Caco-2 (cell line): ENCODE measurements at regions not wholly inside any gene's neighbourhood (a gene's known extent, or its start where the extent isn't known, plus 50 kb on each side); places are given as distances from the start of the nearest gene placed in this dataset.

Experiments
- BruUV-seq: library from RNA; stranded (reverse); fragments of 400-500 nt; replicated peaks from 2 replicates; lab custom pipeline; 2021; lab: Mats Ljungman, UMichigan
- CTCF ChIA-PET: fragments of 300-600 bp; sonication (Branson Sonifier 250); formaldehyde crosslinking; loops from one replicate; lab custom pipeline; 2022; ENCODE audit warnings: antibody characterized with exemption; lab: Charles Lee
- POLR2A ChIA-PET: fragments of 300-600 bp; sonication (Branson Sonifier 250); formaldehyde crosslinking; loops from one replicate; lab custom pipeline; 2022; ENCODE audit warnings: antibody characterized with exemption; lab: Charles Lee
- DNase-seq, 2 experiments: peaks; one replicate each; pipeline versions ENCODE4 v3.0.0 to v3.0.0-alpha.2; 2020 to 2022
- H3K27me3 ChIP-seq: replicated peaks from 2 replicates; pipeline ENCODE4 v1.6.0; 2011; ENCODE audit warnings: low read length; ENCODE audit not compliant: control insufficient read depth, insufficient read depth
- H3K36me3 ChIP-seq: 2 replicates; pipeline ENCODE4 v1.5.1; 2011; ENCODE audit warnings: low read length; ENCODE audit not compliant: control insufficient read depth, insufficient read depth
- H3K4me1 ChIP-seq: fragments of 250-450 bp; sonication (Bioruptor Pico); 2 replicates; pipeline ENCODE4 v1.5.1; 2020; ENCODE audit warnings: mild to moderate bottlenecking
- H3K4me3 ChIP-seq: 2 replicates; pipeline ENCODE4 v1.5.1; 2011; ENCODE audit warnings: low read depth, mild to moderate bottlenecking, control low read depth, low read length
- H3K9me3 ChIP-seq: fragments of 250-450 bp; sonication (Bioruptor Pico); 2 replicates; pipeline ENCODE4 v1.5.1; 2020; ENCODE audit warnings: mild to moderate bottlenecking, moderate library complexity
- H3K27ac Mint-ChIP-seq: one replicate; pipeline ENCODE4 v1.8.0; 2022; ENCODE audit warnings: mixed read lengths; ENCODE audit not compliant: unreplicated experiment
- H3K27me3 Mint-ChIP-seq: one replicate; pipeline ENCODE4 v1.8.0; 2022; ENCODE audit warnings: mixed read lengths; ENCODE audit not compliant: insufficient read depth, unreplicated experiment
- H3K36me3 Mint-ChIP-seq: one replicate; pipeline ENCODE4 v1.8.0; 2022; ENCODE audit warnings: mild to moderate bottlenecking, mixed read lengths; ENCODE audit not compliant: insufficient read depth, unreplicated experiment
- H3K4me1 Mint-ChIP-seq: one replicate; pipeline ENCODE4 v1.8.0; 2022; ENCODE audit warnings: low read depth, mixed read lengths; ENCODE audit not compliant: unreplicated experiment
- H3K4me3 Mint-ChIP-seq: one replicate; pipeline ENCODE4 v1.8.0; 2022; ENCODE audit warnings: mild to moderate bottlenecking, moderate library complexity, mixed read lengths; ENCODE audit not compliant: unreplicated experiment
- H3K9me3 Mint-ChIP-seq: one replicate; pipeline ENCODE4 v1.8.0; 2022; ENCODE audit warnings: mixed read lengths; ENCODE audit not compliant: unreplicated experiment
- intact Hi-C: fragments of 100-400 bp; cut with micrococcal nuclease; formaldehyde crosslinking; loops from one replicate; pipeline ENCODE4 v1.10.0; 2022; ENCODE audit not compliant: unreplicated experiment
- TF ChIP-seq, protein P1 (sequence below), 2 experiments: fragments of 200-600 bp in 1 of 2; IDR thresholded peaks; 1 replicate in 1 of 2; 2 replicates in 1 of 2; pipeline versions ENCODE4 v1.5.1 to v1.8.0; 2011 to 2022; ENCODE audit warnings: antibody characterized with exemption in 1 of 2, control low read depth in 1 of 2, inconsistent platforms in 1 of 2, low read depth in 1 of 2, low read length in 1 of 2, mild to moderate bottlenecking in 1 of 2, moderate library complexity in 1 of 2; ENCODE audit not compliant: insufficient read depth in 1 of 2, severe bottlenecking in 1 of 2, unreplicated experiment in 1 of 2

DNA sequence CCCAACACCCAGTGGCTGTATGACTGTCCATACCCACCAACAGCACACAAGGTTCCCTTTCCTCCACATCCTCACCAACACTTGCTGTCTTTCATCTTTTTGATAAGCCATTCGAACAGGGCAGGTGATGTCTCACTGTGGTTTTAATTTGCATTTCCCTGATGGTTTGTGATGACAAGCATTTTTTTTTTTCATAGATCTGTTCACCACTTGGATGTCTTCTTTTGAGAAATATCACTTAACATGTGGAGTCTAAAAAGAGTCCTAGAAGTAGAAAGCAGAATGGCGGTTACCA lies 198.1 kb upstream of the DIO3 start:
- H3K27ac Mint-ChIP-seq: no peak overlapping the region
- no peak overlapping the region for H3K4me3 ChIP-seq
- intact Hi-C loops: no loop called here
- no peaks in the 10 kb centered on the region for H3K27me3 Mint-ChIP-seq
- H3K36me3 Mint-ChIP-seq: no peaks in the 10 kb centered on the region
- TF ChIP-seq, protein P1, sequence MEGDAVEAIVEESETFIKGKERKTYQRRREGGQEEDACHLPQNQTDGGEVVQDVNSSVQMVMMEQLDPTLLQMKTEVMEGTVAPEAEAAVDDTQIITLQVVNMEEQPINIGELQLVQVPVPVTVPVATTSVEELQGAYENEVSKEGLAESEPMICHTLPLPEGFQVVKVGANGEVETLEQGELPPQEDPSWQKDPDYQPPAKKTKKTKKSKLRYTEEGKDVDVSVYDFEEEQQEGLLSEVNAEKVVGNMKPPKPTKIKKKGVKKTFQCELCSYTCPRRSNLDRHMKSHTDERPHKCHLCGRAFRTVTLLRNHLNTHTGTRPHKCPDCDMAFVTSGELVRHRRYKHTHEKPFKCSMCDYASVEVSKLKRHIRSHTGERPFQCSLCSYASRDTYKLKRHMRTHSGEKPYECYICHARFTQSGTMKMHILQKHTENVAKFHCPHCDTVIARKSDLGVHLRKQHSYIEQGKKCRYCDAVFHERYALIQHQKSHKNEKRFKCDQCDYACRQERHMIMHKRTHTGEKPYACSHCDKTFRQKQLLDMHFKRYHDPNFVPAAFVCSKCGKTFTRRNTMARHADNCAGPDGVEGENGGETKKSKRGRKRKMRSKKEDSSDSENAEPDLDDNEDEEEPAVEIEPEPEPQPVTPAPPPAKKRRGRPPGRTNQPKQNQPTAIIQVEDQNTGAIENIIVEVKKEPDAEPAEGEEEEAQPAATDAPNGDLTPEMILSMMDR (IDR thresholded peaks at IDR 0.05; ENCODE audit: insufficient read depth in 1 of 2, low read depth in 1 of 2, low read length in 1 of 2, severe bottlenecking in 1 of 2, unreplicated experiment in 1 of 2): no peak
- H3K4me1 Mint-ChIP-seq: no peaks in the 10 kb centered on the region
- no peaks in the 10 kb centered on the region for H3K9me3 ChIP-seq
- DNase-seq: no peak
- no peak overlapping the region for H3K4me3 Mint-ChIP-seq
- no peaks in the 10 kb centered on the region for H3K36me3 ChIP-seq
- BruUV-seq: no TSS peak
- POLR2A ChIA-PET: no interaction called here
- no peaks in the 10 kb centered on the region for H3K9me3 Mint-ChIP-seq
- CTCF ChIA-PET: no interaction called here
- no peaks in the 10 kb centered on the region for H3K4me1 ChIP-seq
- no peaks in the 10 kb centered on the region for H3K27me3 ChIP-seq

DNA sequence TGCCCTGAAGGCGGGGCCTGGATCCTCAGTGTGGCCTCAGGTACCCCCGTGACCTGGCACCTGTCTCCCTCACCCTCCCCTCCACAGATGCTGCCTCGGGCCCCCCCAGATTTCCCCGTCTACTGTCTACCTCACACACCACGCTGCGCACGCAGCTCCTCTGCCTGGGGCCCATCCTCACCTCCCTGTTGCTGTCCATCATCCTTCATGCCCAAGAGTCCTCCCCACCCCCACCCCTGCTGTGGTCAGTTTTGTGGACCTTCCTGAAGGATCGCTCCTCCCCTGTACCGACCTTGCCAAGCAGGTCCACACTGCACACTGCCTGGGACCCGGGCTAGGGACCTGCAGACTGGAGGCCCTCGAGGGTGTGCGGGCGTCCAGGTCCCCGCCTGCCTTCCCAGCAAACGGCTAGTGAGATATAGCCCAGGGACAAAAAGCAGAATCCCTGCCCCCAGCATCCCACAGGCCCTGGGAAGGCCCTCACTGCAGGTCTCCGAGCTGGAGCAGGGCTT lies 197.4 kb upstream of the DIO3 start:
- Histone ChIP-seq H3K9me3 (no peaks in the 10 kb centered on the region), H3K36me3 (no peaks in the 10 kb centered on the region), H3K4me3 (no peak overlapping the region), H3K27me3 (no peaks in the 10 kb centered on the region), H3K4me1 (no peaks in the 10 kb centered on the region)
- DNase-seq: no peak
- H3K4me1 Mint-ChIP-seq: no peaks in the 10 kb centered on the region
- intact Hi-C loops: no loop called here
- BruUV-seq: no TSS peak
- no peak overlapping the region for H3K27ac Mint-ChIP-seq
- no peaks in the 10 kb centered on the region for H3K27me3 Mint-ChIP-seq
- no peak overlapping the region for H3K4me3 Mint-ChIP-seq
- POLR2A ChIA-PET: no interaction called here
- CTCF ChIA-PET: no interaction called here
- TF ChIP-seq, protein P1 (IDR thresholded peaks at IDR 0.05; ENCODE audit: insufficient read depth in 1 of 2, low read depth in 1 of 2, low read length in 1 of 2, severe bottlenecking in 1 of 2, unreplicated experiment in 1 of 2): no peak
- H3K9me3 Mint-ChIP-seq: no peaks in the 10 kb centered on the region
- no peaks in the 10 kb centered on the region for H3K36me3 Mint-ChIP-seq

DNA sequence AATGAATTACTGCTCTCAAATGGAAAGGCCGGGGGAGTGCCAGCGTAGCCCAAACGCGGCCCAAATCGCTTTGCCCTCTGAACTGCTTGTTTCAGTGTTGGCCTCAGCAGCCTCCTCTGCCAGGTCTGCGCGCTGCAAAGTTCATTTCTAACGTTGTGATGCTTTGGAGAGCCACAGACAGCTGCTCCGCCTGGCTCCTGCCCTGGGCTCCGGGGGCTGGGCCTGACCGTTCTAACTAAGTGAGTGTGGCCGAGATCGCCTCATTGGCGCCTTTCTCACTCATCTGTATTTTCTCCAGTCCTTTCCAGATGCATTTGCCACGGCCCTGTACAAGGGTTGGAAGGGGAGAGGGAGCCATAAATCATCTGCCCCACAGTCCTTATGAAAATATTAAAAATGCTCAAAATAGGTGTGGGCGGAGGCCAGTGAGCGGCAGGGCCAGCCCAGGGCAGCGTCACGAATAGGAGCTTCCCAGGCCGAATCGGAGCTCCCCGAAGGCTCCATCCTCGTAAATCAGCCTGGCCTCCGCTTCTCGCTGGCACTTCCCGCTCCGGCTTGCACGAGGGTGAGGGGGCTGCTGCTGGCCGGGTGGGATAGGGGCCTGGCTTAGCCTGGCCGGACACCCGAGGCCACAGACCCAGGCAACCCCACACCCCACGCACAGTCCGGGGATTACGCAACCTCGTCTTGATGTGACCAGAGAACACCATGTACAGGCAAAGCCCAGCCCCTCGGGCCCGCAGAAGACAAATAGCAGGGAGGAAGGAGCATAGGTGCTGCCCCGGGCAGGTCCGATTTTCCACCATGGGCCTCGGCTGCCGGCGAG lies 196.6 kb upstream of the DIO3 start:
- Histone ChIP-seq H3K36me3 (no peaks in the 10 kb centered on the region), H3K4me1 (no peaks in the 10 kb centered on the region), H3K27me3 (no peaks in the 10 kb centered on the region), H3K9me3 (no peaks in the 10 kb centered on the region), H3K4me3 (no peak overlapping the region)
- no peaks in the 10 kb centered on the region for H3K27me3 Mint-ChIP-seq
- H3K9me3 Mint-ChIP-seq: no peaks in the 10 kb centered on the region
- no peak overlapping the region for H3K27ac Mint-ChIP-seq
- BruUV-seq: no TSS peak
- no peaks in the 10 kb centered on the region for H3K4me1 Mint-ChIP-seq
- no peak overlapping the region for H3K4me3 Mint-ChIP-seq
- ChIA-PET POLR2A (no interaction called here), CTCF (no interaction called here)
- no peak for DNase-seq
- TF ChIP-seq, protein P1 (IDR thresholded peaks at IDR 0.05; ENCODE audit: insufficient read depth in 1 of 2, low read depth in 1 of 2, low read length in 1 of 2, severe bottlenecking in 1 of 2, unreplicated experiment in 1 of 2): no peak
- intact Hi-C loops: no loop called here
- H3K36me3 Mint-ChIP-seq: no peaks in the 10 kb centered on the region
